HL-60 (cell line): ENCODE measurements at regions not wholly inside any gene's neighbourhood (a gene's known extent, or its start where the extent isn't known, plus 50 kb on each side); places are given as distances from the start of the nearest gene placed in this dataset.

Source experiments
- DNase-seq, 2 experiments: peaks; one replicate each; pipeline ENCODE4 v3.0.0-alpha.2; 2010 to 2020; ENCODE audit warnings: low read depth in 1 of 2, low spot score in 1 of 2
- H3K27ac ChIP-seq: fragments of 250-450 bp; sonication (Bioruptor Pico); replicated peaks from 2 replicates; pipeline ENCODE4 v1.5.1; 2020; ENCODE audit warnings: mild to moderate bottlenecking, moderate library complexity
- H3K27me3 ChIP-seq: fragments of 250-450 bp; sonication (Bioruptor Pico); 2 replicates; pipeline ENCODE4 v1.5.1; 2021; ENCODE audit warnings: mild to moderate bottlenecking, moderate library complexity; ENCODE audit not compliant: insufficient read depth, poor library complexity, severe bottlenecking
- H3K4me3 ChIP-seq: replicated peaks from 2 replicates; pipeline ENCODE4 v1.5.1; 2011; ENCODE audit warnings: mild to moderate bottlenecking, control low read depth, low read length; ENCODE audit not compliant: insufficient read depth
- GABPA ChIP-seq: IDR thresholded peaks from 2 replicates; pipeline ENCODE4 v1.6.1; 2012; ENCODE audit warnings: low read depth
- POLR2AphosphoS5 ChIP-seq: IDR thresholded peaks from 2 replicates; pipeline ENCODE4 v1.6.1; 2012; ENCODE audit warnings: low read depth
- SPI1 ChIP-seq: IDR thresholded peaks from 2 replicates; pipeline ENCODE4 v1.6.1; 2012; ENCODE audit warnings: low read depth, mild to moderate bottlenecking, borderline replicate concordance
- TF ChIP-seq, protein P1 (sequence below): IDR thresholded peaks from 2 replicates; pipeline ENCODE4 v1.6.1; 2012; ENCODE audit warnings: low read depth; ENCODE audit not compliant: insufficient replicate concordance
- TF ChIP-seq, protein P2 (sequence below): IDR thresholded peaks from one replicate; pipeline ENCODE4 v1.5.1; 2011; ENCODE audit warnings: low read length, control low read depth, inconsistent platforms; ENCODE audit not compliant: insufficient read depth

DNA sequence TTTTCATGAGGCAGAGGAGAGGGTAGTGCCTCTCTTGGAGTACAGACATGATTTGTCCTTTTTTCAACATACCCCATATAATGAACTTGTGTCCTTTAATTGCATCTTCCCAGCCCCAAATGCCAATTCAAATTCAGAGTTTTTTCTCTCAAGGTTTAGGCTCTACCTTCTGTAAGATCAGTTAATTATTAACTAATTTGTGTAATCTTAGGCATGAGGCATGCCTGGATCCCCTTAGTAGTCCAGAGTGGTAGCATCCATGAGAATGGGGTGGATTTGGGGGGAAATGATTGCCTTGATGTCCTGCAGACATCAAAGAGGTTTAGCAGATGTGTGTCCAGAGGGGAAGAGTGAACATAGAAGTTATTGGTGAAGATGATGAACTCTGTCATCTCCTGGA, 533.3 kb downstream of the LRRC70 start:
- TF ChIP-seq SPI1 (no peak), GABPA (no peak), POLR2AphosphoS5 (no peak)
- TF ChIP-seq, protein P1, sequence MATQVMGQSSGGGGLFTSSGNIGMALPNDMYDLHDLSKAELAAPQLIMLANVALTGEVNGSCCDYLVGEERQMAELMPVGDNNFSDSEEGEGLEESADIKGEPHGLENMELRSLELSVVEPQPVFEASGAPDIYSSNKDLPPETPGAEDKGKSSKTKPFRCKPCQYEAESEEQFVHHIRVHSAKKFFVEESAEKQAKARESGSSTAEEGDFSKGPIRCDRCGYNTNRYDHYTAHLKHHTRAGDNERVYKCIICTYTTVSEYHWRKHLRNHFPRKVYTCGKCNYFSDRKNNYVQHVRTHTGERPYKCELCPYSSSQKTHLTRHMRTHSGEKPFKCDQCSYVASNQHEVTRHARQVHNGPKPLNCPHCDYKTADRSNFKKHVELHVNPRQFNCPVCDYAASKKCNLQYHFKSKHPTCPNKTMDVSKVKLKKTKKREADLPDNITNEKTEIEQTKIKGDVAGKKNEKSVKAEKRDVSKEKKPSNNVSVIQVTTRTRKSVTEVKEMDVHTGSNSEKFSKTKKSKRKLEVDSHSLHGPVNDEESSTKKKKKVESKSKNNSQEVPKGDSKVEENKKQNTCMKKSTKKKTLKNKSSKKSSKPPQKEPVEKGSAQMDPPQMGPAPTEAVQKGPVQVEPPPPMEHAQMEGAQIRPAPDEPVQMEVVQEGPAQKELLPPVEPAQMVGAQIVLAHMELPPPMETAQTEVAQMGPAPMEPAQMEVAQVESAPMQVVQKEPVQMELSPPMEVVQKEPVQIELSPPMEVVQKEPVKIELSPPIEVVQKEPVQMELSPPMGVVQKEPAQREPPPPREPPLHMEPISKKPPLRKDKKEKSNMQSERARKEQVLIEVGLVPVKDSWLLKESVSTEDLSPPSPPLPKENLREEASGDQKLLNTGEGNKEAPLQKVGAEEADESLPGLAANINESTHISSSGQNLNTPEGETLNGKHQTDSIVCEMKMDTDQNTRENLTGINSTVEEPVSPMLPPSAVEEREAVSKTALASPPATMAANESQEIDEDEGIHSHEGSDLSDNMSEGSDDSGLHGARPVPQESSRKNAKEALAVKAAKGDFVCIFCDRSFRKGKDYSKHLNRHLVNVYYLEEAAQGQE = no peak
- TF ChIP-seq, protein P2, sequence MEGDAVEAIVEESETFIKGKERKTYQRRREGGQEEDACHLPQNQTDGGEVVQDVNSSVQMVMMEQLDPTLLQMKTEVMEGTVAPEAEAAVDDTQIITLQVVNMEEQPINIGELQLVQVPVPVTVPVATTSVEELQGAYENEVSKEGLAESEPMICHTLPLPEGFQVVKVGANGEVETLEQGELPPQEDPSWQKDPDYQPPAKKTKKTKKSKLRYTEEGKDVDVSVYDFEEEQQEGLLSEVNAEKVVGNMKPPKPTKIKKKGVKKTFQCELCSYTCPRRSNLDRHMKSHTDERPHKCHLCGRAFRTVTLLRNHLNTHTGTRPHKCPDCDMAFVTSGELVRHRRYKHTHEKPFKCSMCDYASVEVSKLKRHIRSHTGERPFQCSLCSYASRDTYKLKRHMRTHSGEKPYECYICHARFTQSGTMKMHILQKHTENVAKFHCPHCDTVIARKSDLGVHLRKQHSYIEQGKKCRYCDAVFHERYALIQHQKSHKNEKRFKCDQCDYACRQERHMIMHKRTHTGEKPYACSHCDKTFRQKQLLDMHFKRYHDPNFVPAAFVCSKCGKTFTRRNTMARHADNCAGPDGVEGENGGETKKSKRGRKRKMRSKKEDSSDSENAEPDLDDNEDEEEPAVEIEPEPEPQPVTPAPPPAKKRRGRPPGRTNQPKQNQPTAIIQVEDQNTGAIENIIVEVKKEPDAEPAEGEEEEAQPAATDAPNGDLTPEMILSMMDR = no peak
- DNase-seq = no peak
- Histone ChIP-seq H3K4me3 (no peak overlapping the region), H3K27me3 (no peaks in the 10 kb centered on the region), H3K27ac (no peak overlapping the region)

DNA sequence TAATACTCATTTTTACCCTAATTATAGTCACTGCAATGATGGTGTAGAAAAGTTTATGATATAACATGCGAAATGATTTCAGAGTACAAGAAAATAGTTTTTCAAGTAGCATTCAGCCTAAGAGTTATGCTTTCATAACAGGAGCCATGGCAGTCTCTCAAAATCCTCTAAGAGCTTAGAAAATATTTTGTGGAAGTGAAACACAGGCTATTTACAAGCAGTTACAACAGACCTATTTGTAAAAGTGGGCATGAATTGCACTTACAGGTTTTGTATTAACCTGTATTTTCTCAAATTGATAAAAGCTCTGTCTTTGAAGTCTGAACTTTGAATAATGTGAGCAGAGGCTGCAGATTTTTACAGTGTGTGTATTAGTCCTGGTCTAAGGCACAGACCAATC, 523.3 kb downstream of the LRRC70 start:
- Histone ChIP-seq H3K27ac (no peak overlapping the region), H3K4me3 (no peak overlapping the region), H3K27me3 (no peaks in the 10 kb centered on the region)
- DNase-seq = no peak
- TF ChIP-seq GABPA (no peak), POLR2AphosphoS5 (no peak), SPI1 (no peak)
- TF ChIP-seq, protein P1 = no peak
- TF ChIP-seq, protein P2 = no peak

DNA sequence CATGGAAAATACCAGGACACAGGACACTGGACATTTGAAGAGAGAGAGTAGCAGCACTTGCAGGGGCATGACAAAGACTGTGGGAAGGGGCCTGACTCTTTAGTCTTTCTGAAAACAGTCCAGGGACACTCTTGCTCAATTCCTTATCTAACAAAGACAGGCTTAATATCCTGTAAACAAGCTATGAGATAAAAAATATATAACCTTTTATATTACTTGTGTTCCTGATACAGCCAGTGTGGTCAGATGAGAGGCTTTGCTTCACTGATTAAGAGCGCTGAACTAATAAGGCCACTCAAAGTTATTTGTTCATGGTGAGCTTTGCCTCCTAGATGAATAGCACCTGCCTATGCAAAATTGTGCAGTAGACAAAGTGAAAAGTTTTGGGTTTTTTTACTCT, 518.7 kb downstream of the LRRC70 start:
- TF ChIP-seq, protein P1 = no peak
- TF ChIP-seq SPI1 (no peak), GABPA (no peak)
- Histone ChIP-seq H3K27ac (no peak overlapping the region), H3K27me3 (no peaks in the 10 kb centered on the region), H3K4me3 (no peak overlapping the region)
- no peak for DNase-seq
